Erythroblast (primary cell): ENCODE measurements at regions not wholly inside any gene's neighbourhood (a gene's known extent, or its start where the extent isn't known, plus 50 kb on each side); places are given as distances from the start of the nearest gene placed in this dataset.

ENCODE experiments used
- GATA1 ChIP-seq: IDR thresholded peaks from 2 replicates; pipeline ENCODE4 v1.6.1; 2011; ENCODE audit warnings: low read depth, mild to moderate bottlenecking, control low read depth, low read length, moderate library complexity
- POLR2A ChIP-seq: IDR thresholded peaks from 2 replicates; pipeline ENCODE4 v1.6.1; 2011; ENCODE audit warnings: mild to moderate bottlenecking, low read length

GRCh38 chr11:69983571-69983877, 94.6 kb upstream of the ANO1 start:
- no peak for TF ChIP-seq POLR2A
- no peak for TF ChIP-seq GATA1
